ENCODE measurements at regions not wholly inside any gene's neighbourhood (a gene's known extent, or its start where the extent isn't known, plus 50 kb on each side); places are given as distances from the start of the nearest gene placed in this dataset.

GRCh38 chr13:74084375-74084935 lies 49.7 kb downstream of the KLF12 start:
- no peak for DNase-seq (ENCODE audit: low read depth in 2 of 2, low spot score in 1 of 2)

GRCh38 chr13:74082741-74083160 lies 51.5 kb downstream of the KLF12 start:
- no peak for DNase-seq (ENCODE audit: low read depth in 2 of 2, low spot score in 1 of 2)

- DNase-seq (ENCODE audit: low read depth in 2 of 2, low spot score in 1 of 2): no peak
Measured at GRCh38 chr13:74080762-74081161, 53.4 kb downstream of the KLF12 start.

GRCh38 chr13:74077792-74078191 lies 56.4 kb downstream of the KLF12 start:
- DNase-seq (ENCODE audit: low read depth in 2 of 2, low spot score in 1 of 2): no peak

- no peak for DNase-seq (ENCODE audit: low read depth in 2 of 2, low spot score in 1 of 2)
Measured at GRCh38 chr13:74077375-74077774, 56.8 kb downstream of the KLF12 start.

DNA sequence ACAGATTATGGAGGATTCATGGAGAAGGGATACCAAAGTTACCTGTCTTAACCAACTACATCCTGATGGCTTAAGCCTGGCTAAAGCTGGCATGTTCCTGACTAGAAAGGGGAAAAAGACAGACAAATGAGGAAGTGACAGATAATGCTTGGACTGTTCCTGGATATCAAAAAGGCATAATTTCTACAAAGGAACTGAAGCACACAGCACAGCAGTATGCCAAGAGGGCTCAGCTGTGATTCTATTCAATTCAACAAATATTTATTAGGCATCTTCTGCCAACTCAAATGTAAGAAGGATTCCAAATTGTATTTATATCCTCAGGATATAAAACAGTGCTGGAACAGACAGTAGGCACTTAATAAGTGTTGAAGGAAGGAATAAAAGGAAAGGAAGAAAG lies 59.5 kb downstream of the KLF12 start:
- DNase-seq (ENCODE audit: low read depth in 2 of 2, low spot score in 1 of 2): no peak

- no peak for DNase-seq (ENCODE audit: low read depth in 2 of 2, low spot score in 1 of 2)
Measured at GRCh38 chr13:74073274-74073673, 60.9 kb downstream of the KLF12 start.

- DNase-seq (ENCODE audit: low read depth in 2 of 2, low spot score in 1 of 2): no peak
Measured at GRCh38 chr13:74070513-74070912, 63.7 kb downstream of the KLF12 start.

DNA sequence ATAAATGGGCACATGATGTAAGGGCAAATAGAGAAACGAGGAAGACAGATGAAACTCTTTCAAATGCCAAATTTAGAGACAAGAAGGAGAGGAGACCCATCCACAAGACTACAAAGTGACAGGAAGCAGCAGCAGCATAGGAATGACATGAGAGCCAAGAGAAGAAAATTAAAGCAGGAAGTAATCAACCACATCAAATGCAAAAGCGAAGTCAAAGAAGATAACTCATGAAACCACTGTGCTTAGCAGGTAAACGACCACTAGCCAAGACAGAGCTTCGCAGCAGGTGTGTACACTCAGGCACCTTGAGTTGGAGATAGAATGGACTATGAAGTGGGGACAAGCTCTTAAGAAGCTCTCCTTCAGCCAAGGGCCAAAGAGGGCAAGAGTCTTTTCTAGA lies 64.1 kb downstream of the KLF12 start:
- DNase-seq (ENCODE audit: low read depth in 2 of 2, low spot score in 1 of 2): no peak

- no peak for DNase-seq (ENCODE audit: low read depth in 2 of 2, low spot score in 1 of 2)
Measured at GRCh38 chr13:74068471-74068870, 65.7 kb downstream of the KLF12 start.

GRCh38 chr13:74067818-74068217 lies 66.4 kb downstream of the KLF12 start:
- DNase-seq (ENCODE audit: low read depth in 2 of 2, low spot score in 1 of 2): no peak

GRCh38 chr13:74066937-74067336 lies 67.3 kb downstream of the KLF12 start:
- DNase-seq (ENCODE audit: low read depth in 2 of 2, low spot score in 1 of 2): no peak

DNA sequence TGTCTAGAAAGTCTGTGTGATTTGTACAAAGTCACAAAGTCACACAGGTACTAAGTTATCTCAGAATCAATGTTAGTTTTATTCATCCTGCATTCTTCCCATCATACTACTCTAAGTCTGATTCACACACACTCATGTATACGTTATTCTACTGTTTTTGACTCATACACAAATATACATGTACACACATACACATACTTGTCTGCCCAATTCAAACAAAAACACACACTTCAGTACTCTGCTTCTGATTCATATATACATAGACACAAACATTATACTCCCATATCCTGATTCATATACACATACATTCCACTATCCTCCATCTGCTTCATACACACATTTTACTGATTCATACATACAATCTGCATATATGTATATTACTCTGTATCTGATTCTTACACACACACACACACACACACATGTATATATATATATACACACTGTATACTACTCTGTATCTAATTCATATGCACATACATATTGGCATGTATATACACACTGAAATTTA lies 69.3 kb downstream of the KLF12 start:
- no peak for DNase-seq (ENCODE audit: low read depth in 2 of 2, low spot score in 1 of 2)

DNA sequence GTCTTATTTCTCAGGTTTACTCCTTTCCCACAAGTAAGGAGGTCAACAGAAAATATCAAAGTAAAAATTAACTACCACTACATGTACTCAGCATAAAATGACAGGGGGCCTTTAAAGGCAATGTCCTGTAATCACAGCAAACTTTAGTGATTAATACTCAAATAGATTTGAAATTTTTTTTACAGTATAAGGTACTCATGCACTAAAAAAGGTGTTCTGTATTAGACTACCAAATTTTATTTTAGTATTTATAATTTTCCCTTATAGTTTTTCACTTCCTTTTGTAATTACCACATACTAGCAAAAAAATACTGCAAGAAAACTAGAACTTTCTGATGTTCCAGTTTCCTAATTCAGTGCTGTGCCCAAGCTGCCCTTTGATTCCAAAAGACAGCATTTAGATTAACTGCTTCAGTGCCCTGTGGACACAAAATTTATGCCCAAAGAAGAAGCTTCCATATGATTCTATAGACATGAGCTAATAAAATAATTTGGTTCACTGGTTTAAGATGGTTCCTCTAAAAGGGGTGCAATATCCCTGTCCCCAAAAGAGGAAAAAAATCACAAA lies 70.6 kb downstream of the KLF12 start:
- no peak for DNase-seq (ENCODE audit: low read depth in 2 of 2, low spot score in 1 of 2)

- DNase-seq (ENCODE audit: low read depth in 2 of 2, low spot score in 1 of 2): no peak
Measured at GRCh38 chr13:74062933-74063332, 71.3 kb downstream of the KLF12 start.

GRCh38 chr13:74061926-74062595 lies 72.1 kb downstream of the KLF12 start:
- no peak for DNase-seq (ENCODE audit: low read depth in 2 of 2, low spot score in 1 of 2)

GRCh38 chr13:74056801-74057542 lies 77.2 kb downstream of the KLF12 start:
- DNase-seq (ENCODE audit: low read depth in 2 of 2, low spot score in 1 of 2): no peak

DNA sequence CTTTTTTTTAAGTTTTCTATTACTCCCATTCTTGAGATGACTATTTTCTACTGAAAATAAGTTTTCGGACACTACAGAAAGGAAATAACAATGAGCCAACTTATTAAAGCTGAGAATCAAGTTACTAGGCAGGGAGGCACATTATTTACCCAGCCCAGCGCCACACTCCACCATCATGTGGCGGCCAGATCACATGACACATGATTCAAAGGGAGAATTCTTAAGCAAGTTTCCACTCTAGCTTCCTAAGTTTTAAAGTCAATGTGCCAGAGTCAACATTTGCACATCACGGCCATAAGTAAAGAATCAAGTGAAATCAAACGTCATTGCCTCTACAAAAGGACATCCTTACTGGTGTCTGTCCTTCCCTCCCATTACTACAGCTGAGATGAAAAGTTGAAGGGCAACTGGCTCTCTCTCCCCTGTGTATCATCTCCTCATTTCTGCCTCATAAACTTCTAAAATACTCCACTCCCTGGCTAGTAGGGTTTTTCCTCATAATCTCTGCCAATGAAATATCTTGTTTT lies 81.7 kb downstream of the KLF12 start:
- DNase-seq (ENCODE audit: low read depth in 2 of 2, low spot score in 1 of 2): no peak

- DNase-seq (ENCODE audit: low read depth in 2 of 2, low spot score in 1 of 2): no peak
Measured at GRCh38 chr13:74048756-74049155, 85.4 kb downstream of the KLF12 start.

- DNase-seq (ENCODE audit: low read depth in 2 of 2, low spot score in 1 of 2): no peak
Measured at GRCh38 chr13:74047931-74048600, 86.1 kb downstream of the KLF12 start.

DNA sequence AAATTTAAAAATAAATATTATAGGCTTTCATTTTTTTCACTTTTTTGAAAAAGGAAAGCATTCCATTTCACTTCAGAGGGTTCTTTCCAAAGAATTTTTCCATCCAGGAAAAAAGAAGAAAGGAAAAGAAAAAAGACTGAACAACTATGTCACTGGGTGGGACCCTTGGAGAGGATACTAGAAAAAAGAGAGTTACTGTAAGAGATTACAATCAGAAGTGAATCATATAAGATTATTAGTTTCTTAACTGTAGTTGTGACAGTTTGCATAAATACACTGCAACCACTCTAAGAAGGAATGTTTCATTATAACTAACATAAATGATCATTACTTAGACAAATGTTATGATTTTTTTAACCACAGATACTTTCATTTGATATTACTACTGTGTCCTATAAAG lies 87.8 kb downstream of the KLF12 start:
- DNase-seq (ENCODE audit: low read depth in 2 of 2, low spot score in 1 of 2): no peak

All from stimulated activated CD8-positive, alpha-beta memory T cell treated with anti-CD3 and anti-CD28 coated beads, Interleukin-4, amount 100 ng/mL, for 1 hour (primary cell).